Erythroblast (primary cell): ENCODE measurements at regions not wholly inside any gene's neighbourhood (a gene's known extent, or its start where the extent isn't known, plus 50 kb on each side); places are given as distances from the start of the nearest gene placed in this dataset.

ENCODE experiments used
- GATA1 ChIP-seq: IDR thresholded peaks from 2 replicates; pipeline ENCODE4 v1.6.1; 2011; ENCODE audit warnings: low read depth, mild to moderate bottlenecking, control low read depth, low read length, moderate library complexity
- POLR2A ChIP-seq: IDR thresholded peaks from 2 replicates; pipeline ENCODE4 v1.6.1; 2011; ENCODE audit warnings: mild to moderate bottlenecking, low read length

DNA sequence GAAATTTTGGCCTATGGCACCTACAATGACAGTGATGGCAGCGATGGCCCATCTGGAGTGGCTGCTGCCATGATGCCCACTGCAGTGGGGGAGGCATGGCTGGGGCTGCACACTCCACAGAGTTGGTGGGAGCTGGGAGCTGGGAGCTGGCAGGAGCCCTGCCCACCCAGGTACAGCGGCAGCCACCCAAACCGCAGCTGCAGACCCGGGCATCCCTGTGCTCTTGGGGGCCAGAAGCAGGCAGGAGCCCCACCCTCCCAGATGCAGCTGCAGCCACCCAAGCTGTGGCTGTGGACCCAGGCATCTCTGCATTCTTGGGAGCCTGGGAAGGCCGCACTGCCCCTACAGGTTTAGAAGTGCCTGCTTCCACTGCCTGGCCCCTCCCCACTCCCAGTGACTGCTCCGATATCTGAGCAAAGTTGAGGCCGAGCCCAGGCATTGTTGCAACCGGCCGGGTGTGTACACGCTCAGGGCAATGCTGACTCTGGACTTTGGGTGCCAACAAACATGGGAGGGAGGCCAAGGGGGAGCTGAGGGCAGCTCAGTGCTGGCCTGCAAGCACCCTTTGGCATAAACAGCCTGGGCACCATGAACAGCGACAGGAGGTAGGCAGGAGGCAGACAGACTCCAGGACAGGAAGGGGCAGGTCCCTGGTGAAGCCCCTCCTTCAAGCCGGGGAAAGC, 82.8 kb downstream of the PPP4R3C start:
- TF ChIP-seq POLR2A (no peak), GATA1 (no peak)
